ENCODE measurements at regions not wholly inside any gene's neighbourhood (a gene's known extent, or its start where the extent isn't known, plus 50 kb on each side); places are given as distances from the start of the nearest gene placed in this dataset.

DNA sequence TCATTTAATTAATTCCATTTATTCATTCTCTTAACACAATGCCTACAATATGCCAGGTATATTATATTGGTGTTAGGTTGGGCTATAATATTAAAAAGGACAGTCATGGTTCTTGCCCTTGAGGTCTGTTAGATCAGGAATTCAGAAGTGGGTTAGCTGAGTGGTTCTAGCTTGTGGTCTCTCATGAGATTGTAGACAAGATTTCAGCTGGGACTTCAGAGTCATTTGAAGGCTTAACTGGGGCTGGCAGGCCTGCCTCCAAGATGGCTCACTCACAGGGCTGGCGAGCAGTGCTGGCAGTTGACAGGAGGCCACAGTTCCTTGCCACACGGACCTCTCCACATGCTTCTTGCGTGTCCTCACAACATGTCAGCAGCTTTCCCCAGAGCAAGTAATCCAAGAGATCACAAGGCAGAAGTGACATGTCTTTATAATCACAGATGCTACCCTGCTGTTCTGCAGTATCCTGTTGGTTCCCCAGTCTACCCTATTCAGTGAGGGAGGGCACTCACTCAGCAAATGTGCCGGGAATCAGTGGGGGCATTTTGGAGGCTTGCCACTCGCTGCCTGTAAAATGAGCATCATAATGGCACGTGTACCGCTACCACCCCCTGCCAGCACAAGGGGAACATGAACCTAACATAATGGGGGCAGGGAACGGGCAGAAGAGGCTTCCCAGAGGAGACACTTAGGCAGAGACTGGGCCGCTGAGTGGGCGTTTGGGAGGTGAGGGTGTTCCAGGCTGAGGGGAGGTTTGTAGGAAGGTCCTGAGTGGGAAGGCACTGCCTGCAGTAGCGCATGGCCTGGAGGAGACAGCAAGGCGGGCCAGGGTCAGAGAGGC, 70.0 kb downstream of the EXOSC2 start:
- H3K36me3 ChIP-seq: no peaks in the 10 kb centered on the region
- H3K27me3 ChIP-seq: no peaks in the 10 kb centered on the region
- H3K4me3 ChIP-seq: no peak overlapping the region
- TF ChIP-seq, protein P1, sequence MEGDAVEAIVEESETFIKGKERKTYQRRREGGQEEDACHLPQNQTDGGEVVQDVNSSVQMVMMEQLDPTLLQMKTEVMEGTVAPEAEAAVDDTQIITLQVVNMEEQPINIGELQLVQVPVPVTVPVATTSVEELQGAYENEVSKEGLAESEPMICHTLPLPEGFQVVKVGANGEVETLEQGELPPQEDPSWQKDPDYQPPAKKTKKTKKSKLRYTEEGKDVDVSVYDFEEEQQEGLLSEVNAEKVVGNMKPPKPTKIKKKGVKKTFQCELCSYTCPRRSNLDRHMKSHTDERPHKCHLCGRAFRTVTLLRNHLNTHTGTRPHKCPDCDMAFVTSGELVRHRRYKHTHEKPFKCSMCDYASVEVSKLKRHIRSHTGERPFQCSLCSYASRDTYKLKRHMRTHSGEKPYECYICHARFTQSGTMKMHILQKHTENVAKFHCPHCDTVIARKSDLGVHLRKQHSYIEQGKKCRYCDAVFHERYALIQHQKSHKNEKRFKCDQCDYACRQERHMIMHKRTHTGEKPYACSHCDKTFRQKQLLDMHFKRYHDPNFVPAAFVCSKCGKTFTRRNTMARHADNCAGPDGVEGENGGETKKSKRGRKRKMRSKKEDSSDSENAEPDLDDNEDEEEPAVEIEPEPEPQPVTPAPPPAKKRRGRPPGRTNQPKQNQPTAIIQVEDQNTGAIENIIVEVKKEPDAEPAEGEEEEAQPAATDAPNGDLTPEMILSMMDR (IDR thresholded peaks at IDR 0.05): no peak
- no peak for TF ChIP-seq POLR2A (IDR thresholded peaks at IDR 0.05)
- no peak for TF ChIP-seq EP300 (IDR thresholded peaks at IDR 0.05)
- 50 to 53% (median 50%) methylated on average over 12 of the region's 12 CpGs for WGBS, 3 donors
- peak overlapping the region in 1 of 2 donors; percentile 15 for H3K27ac ChIP-seq
- H3K4me1 ChIP-seq (ENCODE audit: insufficient read depth): peaks cover 7% of the 10 kb centered on the region
- H3K9me3 ChIP-seq: no peaks in the 10 kb centered on the region
- peak in 3 of 5 donors; percentile 28 to 69 (median 44) for DNase-seq
- intact Hi-C loops (cut with DNase I): loop anchor here in 2 of 4 donors (10.0 kb wide), 3 partner anchors 49 to 181 kb away; partner anchors contain the start of gene FIBCD1 (in 1 of the 2)

DNA sequence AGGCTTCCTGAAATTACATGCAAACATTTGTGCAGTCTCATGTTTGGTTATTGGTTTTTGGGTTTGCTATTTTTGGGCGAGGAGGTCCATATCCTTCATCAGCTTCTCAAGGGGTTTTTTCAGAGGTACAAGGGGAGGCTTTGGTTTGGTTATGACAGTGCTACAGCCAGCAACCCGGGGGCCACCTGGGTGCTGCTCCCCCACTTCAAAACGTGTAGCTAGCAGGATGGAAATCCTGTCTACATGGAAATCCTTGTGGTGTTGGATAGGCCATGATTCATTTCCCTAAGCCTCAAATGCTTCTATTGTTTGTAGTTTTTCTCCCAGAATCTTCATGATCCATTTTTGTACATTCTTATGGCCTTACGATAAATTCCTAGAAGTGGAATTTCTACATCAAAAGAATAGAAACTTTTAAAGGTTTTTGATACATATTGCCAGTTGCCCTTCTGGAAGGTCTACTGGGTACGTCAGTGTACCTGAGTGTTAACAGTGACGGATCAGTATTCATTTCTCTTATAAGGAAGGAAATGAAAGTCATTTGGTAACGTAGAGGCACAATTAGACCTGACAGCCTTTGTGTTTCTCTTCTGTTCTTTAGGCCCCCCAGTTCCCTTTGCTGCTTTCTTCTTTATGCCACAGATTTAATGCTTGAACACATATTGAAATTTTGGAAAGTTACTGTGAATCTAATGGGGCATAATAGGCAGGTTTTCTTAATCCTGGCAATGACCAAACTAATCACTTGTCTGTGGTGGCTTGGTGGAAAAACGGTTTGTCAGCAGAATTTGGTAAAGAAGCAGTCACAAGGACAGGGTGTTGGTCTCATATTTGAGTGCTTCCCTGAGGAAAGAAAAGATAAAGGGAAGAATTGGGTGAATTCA, 69.7 kb upstream of the ABL1 start:
- intact Hi-C loops (cut with DNase I): loop anchor here (5.0 to 10.0 kb wide), 6 partner anchors 48 to 179 kb away; partner anchors contain the start of gene FIBCD1 (in 1 of the 4)
- no peak for DNase-seq

DNA sequence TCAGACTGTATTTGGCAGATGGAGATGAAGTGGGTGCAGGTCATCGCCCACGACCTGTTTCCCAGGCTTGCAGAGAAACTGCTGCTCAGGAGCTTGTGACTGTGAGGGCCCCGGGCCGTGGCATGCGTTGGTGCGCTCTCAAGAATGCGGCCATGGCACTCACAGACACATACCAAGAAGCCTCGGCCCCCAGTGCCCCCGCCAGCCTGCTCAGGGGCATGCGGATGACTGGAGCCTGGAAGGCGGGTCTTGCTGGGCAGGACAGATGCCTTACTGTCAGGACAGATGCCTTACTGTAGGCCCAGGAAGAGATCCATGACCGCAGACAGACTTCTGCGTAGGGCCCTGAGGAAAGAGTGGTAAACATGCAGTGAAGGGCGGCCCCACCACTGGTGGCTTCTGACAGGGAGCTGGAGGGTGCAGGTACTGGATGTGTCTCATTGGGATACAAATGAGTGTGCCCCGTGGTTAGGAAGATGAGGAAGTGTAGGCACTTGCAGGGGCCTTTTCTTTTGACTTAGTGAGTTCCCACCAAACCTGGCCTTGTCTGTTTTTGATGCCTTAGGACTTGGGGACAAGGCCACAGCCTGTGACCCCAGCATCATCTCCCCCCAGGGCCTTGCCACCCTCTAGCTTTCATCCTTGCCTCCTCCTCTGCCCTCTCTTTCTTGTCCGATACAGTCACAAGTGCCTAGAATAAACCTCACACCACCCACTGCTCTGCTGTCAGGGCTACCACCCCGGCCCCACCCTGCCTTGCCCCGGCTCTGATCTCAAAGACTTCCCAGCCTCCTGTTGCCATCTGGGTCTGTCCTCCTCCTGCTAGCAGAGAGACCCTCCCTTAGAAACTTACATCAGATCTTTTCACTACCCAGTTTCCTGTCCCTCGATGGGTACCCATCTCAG, 68.8 kb upstream of the ABL1 start:
- peaks cover 7% of the 10 kb centered on the region for H3K4me1 ChIP-seq (ENCODE audit: insufficient read depth)
- no peak overlapping the region for H3K4me3 ChIP-seq
- H3K9me3 ChIP-seq: no peaks in the 10 kb centered on the region
- 78 to 89% (median 87%) methylated on average over 19 of the region's 19 CpGs for WGBS, 3 donors
- no peak overlapping the region for H3K27ac ChIP-seq
- TF ChIP-seq EP300 (IDR thresholded peaks at IDR 0.05): no peak
- TF ChIP-seq POLR2A (IDR thresholded peaks at IDR 0.05): no peak
- TF ChIP-seq, protein P1 (IDR thresholded peaks at IDR 0.05): no peak
- intact Hi-C loops (cut with DNase I): loop anchor here (5.0 to 10.0 kb wide), 6 partner anchors 49 to 179 kb away; partner anchors contain the start of gene FIBCD1 (in 1 of the 4)
- H3K36me3 ChIP-seq: no peaks in the 10 kb centered on the region
- H3K27me3 ChIP-seq: no peaks in the 10 kb centered on the region
- DNase-seq: no peak

More for the DNA sequence above, 69.7 kb upstream of the ABL1 start:
- H3K27ac ChIP-seq: no peak overlapping the region
- peaks cover 7% of the 10 kb centered on the region for H3K4me1 ChIP-seq (ENCODE audit: insufficient read depth)
- no peaks in the 10 kb centered on the region for H3K36me3 ChIP-seq
- no peak overlapping the region for H3K4me3 ChIP-seq
- no peaks in the 10 kb centered on the region for H3K9me3 ChIP-seq
- TF ChIP-seq, protein P1 (IDR thresholded peaks at IDR 0.05): no peak
- TF ChIP-seq POLR2A (IDR thresholded peaks at IDR 0.05) (no peak), EP300 (IDR thresholded peaks at IDR 0.05) (no peak)
- no peaks in the 10 kb centered on the region for H3K27me3 ChIP-seq
- WGBS, 3 donors: 80 to 85% (median 82%) methylated on average over 8 of the region's 8 CpGs
